Fibroblast of upper back skin (primary cell): ENCODE measurements at regions not wholly inside any gene's neighbourhood (a gene's known extent, or its start where the extent isn't known, plus 50 kb on each side); places are given as distances from the start of the nearest gene placed in this dataset.
"Not testable (repeated sequence)": the region's sequence is repeated elsewhere in the genome, so short reads cannot be mapped to it uniquely, and the experiment has no call there.

Experiments used
- DNase-seq: peaks from one replicate; pipeline ENCODE4 v3.0.0-alpha.2; 2013

DNA sequence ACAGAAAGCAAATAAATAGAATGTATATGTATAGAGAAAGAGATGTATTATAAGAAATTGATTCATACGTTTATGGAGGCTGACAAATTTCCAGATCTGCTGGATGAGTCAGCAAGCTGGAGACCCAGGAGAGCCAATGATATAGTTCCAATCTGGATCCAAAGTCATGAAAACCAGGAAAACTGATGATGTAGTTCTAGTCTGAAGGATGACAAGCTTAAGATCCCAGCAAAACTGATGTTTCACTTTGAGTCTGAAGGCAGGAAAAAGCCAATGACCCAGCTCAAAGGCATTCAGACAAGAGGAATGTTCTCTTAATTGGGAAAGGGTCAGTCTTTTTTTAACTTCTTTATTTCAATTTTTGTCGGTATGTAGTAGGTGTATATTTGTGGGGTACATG lies 102.6 kb downstream of the LHFPL1 start:
- peak; percentile 49 for DNase-seq

DNA sequence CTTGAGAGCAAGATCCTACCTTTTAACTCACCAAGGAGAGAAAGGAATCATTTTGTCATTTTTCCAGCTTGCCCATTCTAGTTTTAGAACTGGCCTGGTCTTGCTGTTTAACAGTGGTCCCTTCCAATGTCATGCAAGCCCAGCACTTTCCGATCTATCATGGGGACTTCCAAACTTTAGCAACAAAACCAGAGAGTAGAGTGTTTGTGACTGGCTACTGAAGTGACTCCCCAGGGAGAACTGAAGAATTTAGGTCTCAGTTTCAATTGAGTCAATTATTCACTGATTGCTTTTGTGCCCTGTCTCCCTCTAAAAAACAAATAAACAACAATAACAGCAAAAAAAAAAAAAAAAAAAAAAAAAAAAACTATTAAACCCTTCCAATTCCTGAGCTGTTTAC lies 108.3 kb downstream of the LHFPL1 start:
- no peak for DNase-seq

DNA sequence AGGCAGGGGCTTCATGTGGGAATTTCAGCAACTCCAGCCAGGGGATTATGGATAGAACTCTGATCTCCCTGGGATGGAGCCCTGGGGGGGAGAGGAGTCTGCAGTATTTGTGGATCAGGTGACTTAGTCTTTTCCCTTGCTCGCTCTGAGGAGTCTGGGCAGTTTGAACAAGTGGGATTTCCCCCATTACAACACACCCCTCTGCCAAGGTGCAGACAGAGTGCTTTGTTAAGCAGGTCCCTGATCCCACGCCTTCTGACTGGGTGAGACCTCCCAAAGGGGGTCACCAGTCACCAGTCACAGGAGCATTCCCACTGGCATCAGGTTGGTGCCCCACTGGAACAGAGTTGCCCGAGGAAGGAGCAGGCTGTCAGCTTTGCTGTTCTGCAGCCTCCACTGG lies 123.9 kb downstream of the LHFPL1 start:
- DNase-seq, result no peak

DNA sequence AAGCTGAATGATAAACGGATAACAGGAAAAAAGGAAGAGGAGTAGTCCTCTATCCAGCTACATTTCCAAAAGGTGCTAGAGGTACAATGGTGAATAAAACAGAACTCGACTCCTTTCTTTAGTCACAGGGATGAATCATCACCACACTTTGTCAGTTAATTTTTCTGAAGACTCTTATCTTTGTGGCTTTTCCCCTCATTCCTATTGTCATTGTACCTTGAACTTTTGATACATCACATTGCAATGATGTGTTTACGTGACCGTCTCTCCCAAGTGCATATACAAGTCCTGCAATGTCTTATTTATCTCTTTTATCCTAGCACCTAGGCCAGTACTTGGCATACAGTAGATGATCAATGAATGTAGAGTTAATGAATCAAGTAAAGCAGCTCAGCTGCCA lies 134.7 kb downstream of the LHFPL1 start:
- no peak for DNase-seq

DNA sequence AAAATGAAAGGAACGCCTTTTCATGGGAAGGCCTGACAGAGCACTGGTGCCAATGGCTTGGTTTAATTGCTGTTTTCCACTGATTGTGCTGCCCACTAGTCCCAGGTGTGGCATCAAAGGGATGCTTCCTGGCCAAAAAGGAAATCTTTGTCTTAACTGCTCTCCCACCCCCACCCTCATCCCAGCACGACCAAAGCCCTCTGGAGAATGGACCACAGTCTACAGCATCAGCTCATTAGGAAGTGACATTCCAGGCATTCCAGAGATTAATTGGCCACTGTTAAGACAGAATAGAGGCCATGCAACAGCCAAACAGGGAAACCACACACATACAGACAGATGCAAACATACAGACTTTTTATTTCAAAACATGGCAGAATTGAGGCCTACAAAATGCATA lies 143.2 kb downstream of the LHFPL1 start:
- peak; percentile 1 for DNase-seq

DNA sequence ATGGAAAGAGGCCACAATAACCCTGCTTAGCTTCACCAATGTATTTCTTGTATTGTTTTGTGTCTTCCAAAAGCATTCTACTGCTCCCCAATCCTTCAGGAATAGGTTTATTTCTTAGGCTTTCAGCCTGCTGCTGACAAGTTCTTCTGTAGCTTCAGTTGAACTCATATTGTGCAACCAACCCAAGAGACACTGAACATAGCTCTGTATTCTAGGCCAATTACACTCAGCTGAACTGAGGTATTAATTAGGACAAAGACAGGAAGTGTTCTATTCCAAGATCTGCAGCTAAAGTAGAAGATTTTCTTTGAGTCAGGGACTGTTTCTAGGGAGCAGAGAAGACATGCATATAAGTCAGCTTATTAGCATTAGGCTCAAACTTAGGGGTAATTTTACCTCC lies 151.8 kb downstream of the LHFPL1 start:
- DNase-seq, result no peak

DNA sequence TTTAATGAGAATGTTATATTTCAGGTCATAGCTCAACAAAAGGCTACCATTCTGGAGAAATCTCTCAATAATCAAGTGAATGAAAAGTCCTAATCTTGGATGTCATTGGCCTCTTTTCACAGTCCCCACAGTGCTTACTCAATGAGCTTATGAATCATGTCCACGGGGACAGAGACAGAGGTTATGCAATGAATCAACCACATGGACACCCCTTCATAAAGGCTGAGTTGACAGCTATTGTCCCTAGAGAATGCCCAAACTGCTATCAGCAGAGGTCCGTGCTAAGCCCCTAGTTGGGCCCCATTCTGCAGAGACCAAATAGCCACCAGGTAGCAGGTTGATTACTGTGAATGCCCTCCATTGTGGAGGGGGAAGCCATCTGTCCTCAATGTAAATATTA lies 158.1 kb downstream of the LHFPL1 start:
- DNase-seq, result no peak

DNA sequence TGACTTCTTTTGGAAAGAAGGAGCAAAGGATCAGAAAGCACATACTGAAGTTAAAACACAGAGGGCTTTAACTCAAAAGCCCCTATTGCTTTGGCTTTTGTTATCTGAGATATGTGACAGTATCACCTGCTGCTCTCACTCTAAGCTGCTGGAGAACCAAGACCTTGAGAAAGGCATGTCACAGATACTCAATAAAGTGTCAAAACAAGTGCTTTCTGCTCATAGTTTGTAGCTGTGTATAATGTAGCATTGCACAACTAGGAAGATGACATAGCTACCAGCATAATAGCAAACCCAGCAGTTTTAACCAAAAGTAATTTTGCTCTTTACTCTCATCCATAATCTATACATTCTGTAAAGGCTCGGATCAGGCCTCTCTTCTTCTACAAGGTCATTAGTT lies 159.6 kb downstream of the LHFPL1 start:
- DNase-seq, result no peak

DNA sequence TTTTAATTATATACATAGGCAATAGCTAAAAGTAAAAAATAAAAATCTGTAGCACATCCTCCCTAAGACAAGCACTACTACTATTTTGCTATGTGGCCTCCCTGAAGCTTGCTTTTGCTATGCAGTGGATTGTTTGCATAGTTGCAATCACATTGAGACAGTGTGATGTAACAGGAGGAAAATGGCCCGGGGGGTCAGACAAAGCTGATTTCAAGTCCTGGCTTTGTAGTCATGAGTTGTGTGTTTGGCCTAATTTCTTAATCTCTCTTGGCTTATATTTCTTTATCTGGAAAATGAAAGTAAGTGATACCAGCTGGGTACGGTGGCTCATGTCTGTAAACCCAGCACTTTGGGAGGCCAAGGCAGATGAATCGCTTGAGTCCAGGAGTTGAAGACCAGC lies 166.6 kb downstream of the LHFPL1 start:
- DNase-seq, result peak; percentile 56

DNA sequence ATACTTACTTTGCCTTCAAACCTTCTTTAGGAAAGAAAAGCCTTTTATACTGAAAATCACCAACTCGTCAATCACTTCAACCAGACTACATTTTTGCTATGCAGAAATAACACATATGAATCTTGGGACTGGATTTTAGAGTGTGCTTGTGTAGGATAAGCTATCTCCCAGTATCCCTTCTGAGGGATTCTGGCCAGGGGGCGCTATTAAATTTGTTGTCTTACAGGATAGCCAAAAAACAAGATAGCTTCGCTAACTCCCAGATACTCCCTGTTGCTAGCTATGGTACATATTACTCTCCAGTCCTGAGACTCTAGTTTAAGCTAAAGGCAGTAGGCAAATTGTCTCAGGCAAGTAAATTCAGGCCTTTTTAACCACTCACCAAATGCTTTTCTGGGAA lies 167.2 kb downstream of the LHFPL1 start:
- DNase-seq, result peak; percentile 1

DNA sequence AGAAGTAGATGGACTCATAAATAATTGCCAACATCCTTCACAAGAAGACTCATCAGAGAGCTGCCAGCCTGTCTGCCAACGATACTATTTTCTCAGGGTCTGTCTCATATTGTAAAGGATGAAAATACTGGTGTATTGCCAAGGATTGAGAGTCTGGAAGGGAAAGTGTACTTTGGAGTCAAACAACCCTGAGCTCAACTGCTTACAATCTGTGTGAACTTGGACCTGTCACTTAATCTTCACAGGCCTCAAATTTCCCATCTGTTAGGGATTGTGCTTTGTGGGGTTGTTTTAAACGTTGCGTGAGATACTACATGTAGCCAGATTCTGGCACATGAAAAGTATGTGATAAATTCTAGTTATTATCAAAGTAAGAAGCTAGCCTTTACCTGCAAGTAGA lies 169.1 kb downstream of the LHFPL1 start:
- DNase-seq, result no peak

DNA sequence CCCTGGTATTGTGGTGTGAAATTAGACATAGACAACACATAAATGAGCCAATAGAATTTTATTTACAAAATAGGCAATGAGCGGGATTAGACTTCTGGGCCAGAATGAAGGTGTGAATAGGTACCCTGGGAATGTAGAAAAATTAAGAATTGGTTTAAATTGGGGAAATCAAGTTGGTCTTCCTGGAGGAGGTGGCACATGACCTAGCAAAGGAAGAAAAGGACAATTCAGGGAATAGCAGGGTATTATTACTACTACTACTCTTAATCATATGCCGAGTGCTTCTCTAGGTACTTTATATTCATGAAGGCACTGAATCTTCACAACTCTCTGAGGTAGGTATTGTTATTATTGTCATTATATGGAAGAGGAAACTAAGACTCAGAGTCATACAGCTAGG lies 202.1 kb downstream of the LHFPL1 start:
- no peak for DNase-seq

DNA sequence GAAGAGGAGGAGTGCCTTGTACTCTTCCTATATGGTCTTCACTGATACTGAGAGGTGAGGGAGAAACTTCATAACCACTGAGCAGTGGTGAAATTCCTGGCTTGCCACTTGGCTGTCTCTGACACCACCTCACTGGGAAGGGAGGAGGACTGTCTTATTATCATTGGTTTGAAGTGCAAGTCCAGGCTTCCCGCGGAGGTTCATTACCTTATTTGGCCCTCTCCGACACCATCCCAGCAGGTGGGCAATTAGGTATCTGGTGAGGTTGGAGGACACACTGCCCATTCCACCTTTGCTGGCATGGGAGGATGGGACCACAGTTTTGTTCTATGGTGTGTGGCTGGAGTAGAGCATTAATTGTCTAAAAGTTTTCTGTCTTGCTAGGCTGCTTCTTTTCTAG lies 206.1 kb downstream of the LHFPL1 start:
- no peak for DNase-seq

DNA sequence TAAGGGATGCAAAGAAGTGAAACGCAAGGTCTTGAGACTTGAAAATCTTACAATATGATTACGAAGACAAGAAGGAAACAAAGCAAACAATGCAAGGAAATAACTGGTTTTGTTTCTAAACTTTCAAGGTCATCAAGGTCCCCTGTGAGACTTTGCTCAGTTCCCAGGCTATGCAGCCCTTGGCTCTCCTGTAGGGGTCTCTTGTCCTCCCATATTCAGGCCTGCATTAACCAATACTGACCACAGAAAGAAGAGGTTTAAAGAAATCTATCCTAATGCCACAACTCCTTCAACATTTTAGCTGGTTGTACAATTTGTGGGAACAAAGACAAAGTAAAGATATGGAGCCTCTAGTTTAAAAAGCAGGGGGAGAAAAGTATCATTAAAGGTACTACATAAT lies 209.2 kb downstream of the LHFPL1 start:
- no peak for DNase-seq

DNA sequence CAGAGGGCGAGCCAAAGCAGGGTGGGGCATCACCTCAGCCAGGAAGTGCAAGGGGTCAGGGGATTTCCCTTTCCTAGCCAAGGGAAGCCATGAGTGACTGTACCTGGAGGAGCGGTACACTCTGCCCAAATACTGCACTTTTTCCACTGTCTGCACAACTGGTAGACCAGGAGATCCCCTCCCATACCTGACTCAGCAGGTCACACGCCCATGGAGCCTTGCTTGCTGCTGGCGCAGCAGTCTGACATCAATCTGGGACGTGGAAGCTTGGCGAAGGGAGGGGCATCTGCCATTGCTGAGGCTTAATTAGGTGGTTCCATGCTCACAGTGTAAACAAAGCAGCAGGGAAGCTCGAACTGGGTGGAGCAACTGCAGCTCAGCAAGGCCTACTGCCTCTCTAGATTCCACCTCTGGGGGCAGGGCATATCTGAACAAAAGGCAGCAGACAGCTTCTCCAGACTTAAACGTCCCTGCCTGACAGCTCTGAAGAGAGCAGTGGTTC lies 217.7 kb downstream of the LHFPL1 start:
- DNase-seq, result not testable (repeated sequence)

DNA sequence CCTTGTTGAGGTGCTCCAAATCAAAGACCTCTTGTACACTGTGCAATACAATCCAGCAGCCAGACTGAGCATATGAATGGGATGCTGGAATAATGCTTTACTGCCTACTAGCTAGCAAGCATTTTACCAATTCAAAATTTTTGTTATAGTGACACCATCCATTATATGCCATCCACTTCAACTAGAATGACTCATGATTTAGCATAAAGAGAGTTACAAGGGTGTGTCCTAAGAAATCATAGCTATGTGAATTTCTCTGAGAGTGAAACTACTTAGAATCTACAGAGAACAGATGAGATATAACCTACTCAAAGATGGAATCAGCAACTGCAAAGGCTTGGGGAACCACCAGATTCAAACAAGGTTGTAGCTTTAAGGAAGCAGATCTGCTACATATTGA lies 221.9 kb downstream of the LHFPL1 start:
- no peak for DNase-seq

DNA sequence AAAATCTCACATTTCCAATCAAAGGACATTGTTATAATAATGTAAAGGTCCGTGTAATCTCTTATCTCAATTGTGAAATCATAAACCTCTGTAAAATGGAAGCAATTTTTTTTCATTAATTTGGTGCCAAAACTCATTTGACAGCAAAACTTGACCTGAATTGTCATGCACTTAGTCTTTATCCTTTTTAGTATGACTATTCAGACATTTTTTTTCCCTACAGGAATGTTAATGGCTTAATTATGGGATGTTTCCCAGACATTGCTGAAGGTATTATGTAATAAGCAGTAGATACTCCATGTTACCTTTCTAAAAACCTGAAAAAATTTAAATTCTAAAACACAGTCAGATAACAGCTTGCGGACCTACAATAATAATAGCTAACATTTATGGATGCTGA lies 228.9 kb downstream of the LHFPL1 start:
- DNase-seq, result no peak

DNA sequence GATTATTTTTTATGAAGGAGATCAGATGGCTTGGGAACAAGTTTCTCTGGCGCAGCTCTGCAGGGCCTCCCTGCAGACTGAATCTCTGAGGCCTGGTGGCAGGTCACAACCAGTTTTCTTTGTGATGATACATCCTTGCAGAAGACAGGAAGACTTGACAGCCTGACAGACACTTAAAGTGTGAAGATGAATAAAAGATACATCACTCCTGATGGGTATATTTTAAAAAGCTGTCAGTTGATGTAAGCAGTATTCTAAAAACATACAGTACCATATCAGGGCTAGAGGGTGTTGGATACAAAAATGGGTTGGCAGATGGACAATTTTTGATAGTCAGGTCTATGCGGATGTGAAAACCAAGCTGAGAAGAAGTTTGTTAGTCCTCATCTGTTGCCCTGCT lies 239.5 kb downstream of the LHFPL1 start:
- DNase-seq, result no peak

DNA sequence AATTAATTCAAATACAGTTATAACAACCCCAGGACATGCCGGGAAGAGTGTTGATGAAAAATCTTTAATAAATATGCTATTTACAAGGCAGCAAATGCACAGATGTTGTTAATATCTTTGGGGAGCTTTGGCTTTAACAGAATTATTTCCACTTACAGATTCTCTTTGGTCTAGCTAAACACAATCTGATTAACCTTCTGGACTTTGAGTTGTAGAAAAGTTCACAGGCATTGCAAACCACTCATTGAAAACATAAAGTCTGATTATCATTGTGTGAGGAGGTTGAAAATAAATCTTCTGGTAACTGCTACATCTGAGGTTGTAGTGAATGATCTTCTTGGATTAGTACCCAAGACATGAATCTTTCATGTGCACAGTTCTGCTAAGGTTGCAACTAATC lies 255.6 kb downstream of the LHFPL1 start:
- DNase-seq, result no peak

DNA sequence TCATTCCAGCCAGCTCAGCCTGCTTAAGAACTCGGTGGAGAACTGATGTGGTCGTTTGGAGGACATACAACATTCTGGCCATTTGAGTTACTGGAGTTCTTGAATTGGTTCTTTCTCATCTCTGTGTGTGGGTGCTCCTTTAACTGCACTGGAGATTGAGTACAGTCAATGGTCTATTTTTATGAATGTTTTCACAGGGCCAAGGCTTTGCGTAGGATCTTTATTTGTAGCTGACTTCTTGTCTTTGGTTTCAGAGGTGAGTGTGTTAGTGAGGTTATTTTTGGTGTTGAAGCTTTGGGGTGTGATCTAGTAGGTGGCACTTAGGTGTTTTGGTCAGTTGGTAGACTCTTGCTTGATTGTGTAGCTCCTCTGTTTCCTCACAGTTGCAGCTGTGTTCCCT lies 288.4 kb downstream of the LHFPL1 start:
- no peak for DNase-seq

DNA sequence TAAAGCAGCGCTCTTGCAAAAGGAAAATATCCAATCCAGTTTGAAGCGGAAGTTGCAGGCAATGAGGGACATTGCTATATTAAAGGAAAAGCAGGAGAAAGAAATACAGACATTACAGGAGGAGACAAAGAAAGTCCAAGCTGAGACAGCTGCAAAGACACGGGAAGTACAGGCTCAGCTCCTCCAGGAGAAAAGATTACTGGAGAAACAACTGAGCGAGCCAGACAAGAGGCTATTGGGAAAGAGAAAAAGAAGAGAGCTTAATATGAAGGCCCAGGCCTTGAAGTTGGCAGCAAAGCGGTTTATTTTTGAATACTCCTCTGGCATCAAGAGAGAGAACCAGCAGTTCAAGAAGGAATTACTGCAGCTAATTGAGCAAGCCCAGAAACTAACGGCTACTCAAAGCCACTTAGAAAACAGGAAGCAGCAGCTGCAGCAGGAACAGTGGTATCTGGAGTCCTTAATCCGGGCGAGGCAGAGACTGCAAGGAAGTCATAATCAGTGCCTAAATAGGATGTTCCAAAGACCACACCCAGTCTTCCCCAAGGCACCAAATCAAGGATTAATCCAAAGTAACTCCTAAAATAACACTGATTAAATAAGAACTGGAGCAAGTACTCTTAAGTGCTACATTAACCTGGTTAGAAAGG lies 298.0 kb downstream of the LHFPL1 start:
- not testable (repeated sequence) for DNase-seq

DNA sequence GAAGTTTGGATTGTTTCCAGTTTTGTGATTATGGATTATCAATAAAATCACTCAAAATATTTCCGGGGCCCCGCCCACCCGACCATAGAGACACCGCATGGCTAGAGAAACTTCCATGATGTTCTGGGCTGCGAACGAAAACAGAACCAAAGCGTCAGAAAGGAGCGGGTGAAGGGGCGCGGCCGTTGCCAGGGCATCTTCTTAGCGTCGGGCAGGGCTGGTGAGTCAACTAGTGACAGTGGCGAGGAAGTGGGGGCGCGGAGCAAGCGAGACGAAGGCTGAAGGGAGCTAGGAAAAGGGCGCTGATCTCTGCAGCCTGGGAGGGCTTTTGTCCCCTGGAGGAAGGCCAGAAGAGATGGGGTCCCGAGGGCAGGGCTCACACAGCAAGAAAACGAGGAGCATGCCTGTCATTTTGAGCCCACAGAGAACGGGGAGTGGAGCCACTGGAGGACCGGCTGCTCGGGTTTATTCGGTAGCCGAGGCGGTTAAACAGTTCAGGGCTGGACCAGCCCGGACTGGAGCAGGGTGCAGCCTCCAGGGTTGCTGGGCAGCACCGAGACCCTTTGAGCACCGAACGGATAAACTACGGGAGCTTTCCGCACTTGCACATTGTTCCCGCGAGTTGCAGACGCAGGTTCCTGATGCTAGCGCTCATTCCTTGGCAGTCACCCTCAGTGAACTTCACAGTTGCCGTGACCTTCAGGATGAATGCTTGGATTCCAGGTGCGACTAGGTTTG lies 298.1 kb upstream of the TRPC5 start:
- no peak for DNase-seq

DNA sequence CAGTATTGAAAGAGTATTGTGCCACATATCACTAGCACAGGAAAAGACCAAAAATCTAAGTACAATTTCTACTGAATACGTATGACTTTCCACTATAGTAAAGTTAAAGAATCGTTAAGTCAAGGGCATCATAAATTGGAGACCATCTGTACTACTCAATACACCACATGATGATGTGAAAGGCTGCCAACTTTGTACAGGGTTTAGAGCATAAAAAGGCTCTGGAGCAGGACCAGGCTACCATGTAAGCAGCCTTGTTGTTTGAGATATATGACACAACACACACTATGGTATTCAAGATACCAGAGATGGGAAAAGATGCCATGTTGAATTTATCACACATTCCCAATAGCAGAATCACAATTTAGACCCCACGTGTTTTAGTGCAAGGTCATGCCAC lies 294.9 kb upstream of the TRPC5 start:
- DNase-seq, result no peak

DNA sequence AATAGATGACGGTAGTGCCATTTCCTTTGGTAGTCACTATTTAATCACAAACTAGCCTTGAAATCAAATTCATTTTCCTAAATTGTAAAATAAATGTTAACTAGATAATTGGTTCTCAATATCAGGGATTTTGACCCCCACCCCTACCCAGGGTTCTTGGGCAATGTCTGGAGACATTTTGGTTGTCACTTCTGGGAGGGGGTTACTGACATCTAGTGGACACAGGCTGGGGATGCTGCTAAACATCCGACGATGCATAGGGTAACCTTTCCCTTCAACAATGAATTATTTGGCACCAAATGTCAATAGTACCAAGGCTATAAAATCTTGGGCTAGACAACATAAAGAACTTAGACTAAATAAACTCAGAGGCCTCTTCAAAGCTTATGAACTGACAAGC lies 285.8 kb upstream of the TRPC5 start:
- DNase-seq, result no peak

DNA sequence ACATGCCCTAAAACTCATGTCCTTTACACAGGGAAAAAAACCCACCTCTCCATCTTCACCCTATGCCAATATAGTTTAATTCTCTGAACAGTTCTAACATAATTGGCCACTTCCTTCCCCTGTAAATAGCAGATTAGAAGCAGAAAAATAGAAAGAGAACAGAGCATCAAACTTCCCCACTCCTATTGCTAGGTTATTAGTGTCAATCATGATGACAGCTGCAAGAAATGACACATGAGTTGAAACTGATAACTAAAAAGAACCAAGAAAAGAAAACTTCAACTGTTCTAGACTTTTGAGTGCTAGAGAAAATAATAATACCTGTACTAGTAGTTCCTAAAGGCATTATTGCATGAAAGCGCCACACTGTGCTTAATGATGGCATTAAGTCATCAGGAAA lies 284.5 kb upstream of the TRPC5 start:
- no peak for DNase-seq
